ENCODE measurements at regions not wholly inside any gene's neighbourhood (a gene's known extent, or its start where the extent isn't known, plus 50 kb on each side); places are given as distances from the start of the nearest gene placed in this dataset.

DNA sequence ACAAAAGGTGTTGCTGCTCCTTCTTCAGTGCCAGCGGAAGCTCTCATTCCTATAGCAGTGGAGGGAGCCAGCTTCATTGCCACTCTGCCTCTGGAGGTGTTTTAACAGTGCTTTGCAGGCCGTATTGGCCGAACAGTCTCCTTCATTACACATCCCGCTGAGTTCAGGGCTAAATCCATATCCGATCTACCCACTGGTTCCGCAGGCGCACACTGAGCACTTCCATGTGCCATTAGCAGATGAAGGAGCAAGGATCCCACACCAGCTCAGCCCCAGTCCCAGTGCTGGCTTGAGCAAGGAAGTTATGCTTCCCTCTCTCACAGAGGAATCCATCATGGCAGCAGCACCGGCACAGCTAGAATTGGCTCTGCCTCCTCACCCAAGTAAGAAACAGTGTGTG is 121.2 kb upstream of the IRX2 start:
- H3K27ac ChIP-seq: no peak overlapping the region
- no peaks in the 10 kb centered on the region for H3K36me3 ChIP-seq (replicated peaks in 1 of 2; ENCODE audit: insufficient read depth in 1 of 2, low read depth in 2 of 2)
- no peaks in the 10 kb centered on the region for H3K27me3 ChIP-seq
- DNase-seq (no peak), ATAC-seq (no peak)
- 84 to 87% methylated on average over 8 of the region's 8 CpGs for WGBS, 2 donors
- TF ChIP-seq, protein P1, sequence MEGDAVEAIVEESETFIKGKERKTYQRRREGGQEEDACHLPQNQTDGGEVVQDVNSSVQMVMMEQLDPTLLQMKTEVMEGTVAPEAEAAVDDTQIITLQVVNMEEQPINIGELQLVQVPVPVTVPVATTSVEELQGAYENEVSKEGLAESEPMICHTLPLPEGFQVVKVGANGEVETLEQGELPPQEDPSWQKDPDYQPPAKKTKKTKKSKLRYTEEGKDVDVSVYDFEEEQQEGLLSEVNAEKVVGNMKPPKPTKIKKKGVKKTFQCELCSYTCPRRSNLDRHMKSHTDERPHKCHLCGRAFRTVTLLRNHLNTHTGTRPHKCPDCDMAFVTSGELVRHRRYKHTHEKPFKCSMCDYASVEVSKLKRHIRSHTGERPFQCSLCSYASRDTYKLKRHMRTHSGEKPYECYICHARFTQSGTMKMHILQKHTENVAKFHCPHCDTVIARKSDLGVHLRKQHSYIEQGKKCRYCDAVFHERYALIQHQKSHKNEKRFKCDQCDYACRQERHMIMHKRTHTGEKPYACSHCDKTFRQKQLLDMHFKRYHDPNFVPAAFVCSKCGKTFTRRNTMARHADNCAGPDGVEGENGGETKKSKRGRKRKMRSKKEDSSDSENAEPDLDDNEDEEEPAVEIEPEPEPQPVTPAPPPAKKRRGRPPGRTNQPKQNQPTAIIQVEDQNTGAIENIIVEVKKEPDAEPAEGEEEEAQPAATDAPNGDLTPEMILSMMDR (IDR thresholded peaks at IDR 0.05): no peak
- TF ChIP-seq POLR2A (IDR thresholded peaks at IDR 0.05): no peak
- no peaks in the 10 kb centered on the region for H3K9me3 ChIP-seq
- H3K4me1 ChIP-seq: no peaks in the 10 kb centered on the region
- intact Hi-C loops (cut with DNase I): no loop called here
- no peak overlapping the region for H3K4me3 ChIP-seq

DNA sequence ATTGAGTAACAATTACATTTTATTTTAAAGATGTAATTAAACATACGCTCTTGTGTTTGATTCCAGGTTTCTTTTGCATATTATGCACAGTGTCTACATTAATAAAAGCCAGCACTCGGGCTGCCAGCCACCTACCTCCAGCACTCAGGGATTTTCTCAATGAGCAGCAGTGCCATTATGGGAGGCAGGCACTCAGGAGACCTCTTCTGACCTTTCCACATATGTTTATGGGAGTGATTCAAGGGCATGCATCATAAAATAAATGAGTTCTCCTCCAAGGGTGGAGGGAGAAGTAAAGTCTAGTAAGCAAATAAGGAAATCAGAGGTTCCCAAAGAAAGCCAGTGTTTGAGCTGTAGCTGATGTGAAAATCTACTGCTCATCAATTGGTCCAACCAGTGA is 119.8 kb upstream of the IRX2 start:
- ATAC-seq (no peak), DNase-seq (no peak)
- WGBS, 2 donors: 48 to 63% methylated on average over 2 of the region's 2 CpGs

DNA sequence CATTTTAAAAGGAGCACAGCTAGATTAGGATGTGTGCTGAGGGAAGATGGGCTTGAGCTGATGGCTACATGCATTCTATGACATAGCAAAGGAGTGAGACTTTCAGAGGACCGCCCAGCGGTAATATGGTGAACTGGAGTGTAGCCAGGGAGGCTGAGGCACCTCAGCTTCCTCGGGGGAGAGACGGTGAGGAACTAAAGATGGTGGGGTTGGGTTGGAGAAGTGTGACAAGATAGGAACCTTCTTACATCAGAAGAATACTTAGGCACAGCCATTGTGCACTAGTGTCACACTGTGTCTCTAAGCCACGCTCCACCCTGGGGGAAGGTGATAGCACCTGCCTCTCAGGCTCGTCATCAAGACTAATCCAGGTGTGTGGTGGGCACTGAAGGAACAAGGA is 118.0 kb upstream of the IRX2 start:
- Histone ChIP-seq H3K27ac (no peak overlapping the region), H3K9me3 (no peaks in the 10 kb centered on the region), H3K4me3 (no peak overlapping the region), H3K4me1 (no peaks in the 10 kb centered on the region), H3K36me3 (replicated peaks in 1 of 2; ENCODE audit: insufficient read depth in 1 of 2, low read depth in 2 of 2) (no peaks in the 10 kb centered on the region), H3K27me3 (no peaks in the 10 kb centered on the region)
- ATAC-seq (no peak), DNase-seq (no peak)
- TF ChIP-seq, protein P1 (IDR thresholded peaks at IDR 0.05): no peak
- TF ChIP-seq POLR2A (IDR thresholded peaks at IDR 0.05): no peak
- intact Hi-C loops (cut with DNase I): no loop called here
- 54 to 58% methylated on average over 6 of the region's 6 CpGs for WGBS, 2 donors

More for the DNA sequence above, 119.8 kb upstream of the IRX2 start:
- Histone ChIP-seq H3K27me3 (no peaks in the 10 kb centered on the region), H3K4me1 (no peaks in the 10 kb centered on the region), H3K4me3 (no peak overlapping the region), H3K36me3 (replicated peaks in 1 of 2; ENCODE audit: insufficient read depth in 1 of 2, low read depth in 2 of 2) (no peaks in the 10 kb centered on the region), H3K27ac (no peak overlapping the region), H3K9me3 (no peaks in the 10 kb centered on the region)
- TF ChIP-seq POLR2A (IDR thresholded peaks at IDR 0.05): no peak
- TF ChIP-seq, protein P1 (IDR thresholded peaks at IDR 0.05): no peak
- intact Hi-C loops (cut with DNase I): no loop called here

DNA sequence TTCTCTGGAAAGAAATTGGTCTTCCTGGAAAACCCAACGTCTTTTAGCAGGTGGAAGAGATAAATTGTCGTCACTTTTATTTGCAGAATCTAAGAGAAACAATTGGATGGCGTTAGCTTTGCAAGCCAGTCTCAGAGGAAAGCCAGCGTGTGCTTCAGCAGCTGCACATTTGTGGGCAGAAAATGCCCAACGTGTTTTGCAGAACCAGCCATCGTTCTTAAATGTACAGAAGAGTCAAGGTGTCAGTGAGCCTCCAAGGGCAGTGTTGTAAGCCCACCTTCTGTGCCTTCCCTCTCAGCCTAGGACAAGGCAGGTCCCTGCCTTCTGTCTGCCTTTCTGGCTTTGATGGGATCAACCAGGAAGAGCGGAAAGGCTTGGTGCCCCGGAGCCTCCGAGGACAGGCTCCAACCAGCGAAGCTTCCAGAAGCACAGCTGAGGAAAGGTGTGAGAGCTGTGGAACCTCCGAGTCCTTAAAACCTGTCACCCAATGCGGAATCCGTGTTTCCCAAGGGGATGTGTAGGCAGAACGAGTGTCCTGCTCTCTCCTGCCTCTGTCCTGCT is 116.0 kb upstream of the IRX2 start:
- Histone ChIP-seq H3K27me3 (no peaks in the 10 kb centered on the region), H3K9me3 (no peaks in the 10 kb centered on the region), H3K27ac (no peak overlapping the region), H3K4me3 (no peak overlapping the region), H3K4me1 (no peaks in the 10 kb centered on the region), H3K36me3 (replicated peaks in 1 of 2; ENCODE audit: insufficient read depth in 1 of 2, low read depth in 2 of 2) (no peaks in the 10 kb centered on the region)
- 47% methylated on average over 14 of the region's 14 CpGs for WGBS, 2 donors
- no peak for TF ChIP-seq POLR2A (IDR thresholded peaks at IDR 0.05)
- TF ChIP-seq, protein P1 (IDR thresholded peaks at IDR 0.05): no peak
- DNase-seq (no peak), ATAC-seq (no peak)
- intact Hi-C loops (cut with DNase I): no loop called here

DNA sequence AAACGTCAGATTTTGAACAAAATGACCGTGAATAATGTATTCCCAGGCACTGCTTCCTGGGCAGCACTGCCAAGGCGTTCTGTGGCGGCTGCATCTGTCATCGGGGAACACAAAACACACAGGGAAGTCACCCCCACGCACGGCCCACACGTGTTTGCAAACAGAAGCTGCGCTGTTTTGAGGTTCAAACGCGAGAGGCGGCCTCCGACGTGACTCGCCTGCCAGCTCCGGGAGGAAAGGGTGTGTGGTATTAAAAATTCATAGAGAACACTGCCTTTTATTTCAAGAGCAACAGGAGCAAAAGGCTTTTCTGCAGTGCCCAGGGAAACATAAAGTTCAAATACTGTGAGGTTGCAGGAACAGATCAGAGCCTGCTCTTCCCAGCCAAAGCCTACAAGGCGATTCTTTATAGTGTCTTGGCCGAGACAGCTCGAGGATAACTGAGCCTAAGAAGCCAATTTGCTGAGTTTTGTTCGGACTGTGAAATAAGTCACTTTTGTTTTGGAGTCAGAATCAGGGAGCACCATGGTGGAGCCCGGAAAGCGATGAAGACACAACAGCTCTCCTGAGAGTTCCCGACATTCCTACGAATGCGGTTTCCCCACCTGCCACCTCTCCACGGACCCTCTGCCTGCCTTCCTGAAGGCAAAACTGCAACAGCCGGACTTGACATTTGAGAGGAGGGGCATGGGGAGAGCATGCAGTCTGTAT is 115.3 kb upstream of the IRX2 start:
- intact Hi-C loops (cut with DNase I): no loop called here
- DNase-seq (no peak), ATAC-seq (no peak)
- WGBS, 2 donors: 64 to 66% methylated on average over 27 of the region's 27 CpGs
- TF ChIP-seq POLR2A (IDR thresholded peaks at IDR 0.05): no peak
- TF ChIP-seq, protein P1 (IDR thresholded peaks at IDR 0.05): no peak
- no peak overlapping the region for H3K27ac ChIP-seq
- H3K4me1 ChIP-seq: no peaks in the 10 kb centered on the region
- no peaks in the 10 kb centered on the region for H3K9me3 ChIP-seq
- no peaks in the 10 kb centered on the region for H3K27me3 ChIP-seq
- H3K4me3 ChIP-seq: no peak overlapping the region
- H3K36me3 ChIP-seq (replicated peaks in 1 of 2; ENCODE audit: insufficient read depth in 1 of 2, low read depth in 2 of 2): no peaks in the 10 kb centered on the region

All from body of pancreas (tissue), 4 donors.